ENCODE measurements at regions not wholly inside any gene's neighbourhood (a gene's known extent, or its start where the extent isn't known, plus 50 kb on each side); places are given as distances from the start of the nearest gene placed in this dataset.
"Not testable (repeated sequence)": the region's sequence is repeated elsewhere in the genome, so short reads cannot be mapped to it uniquely, and the experiment has no call there.

DNA sequence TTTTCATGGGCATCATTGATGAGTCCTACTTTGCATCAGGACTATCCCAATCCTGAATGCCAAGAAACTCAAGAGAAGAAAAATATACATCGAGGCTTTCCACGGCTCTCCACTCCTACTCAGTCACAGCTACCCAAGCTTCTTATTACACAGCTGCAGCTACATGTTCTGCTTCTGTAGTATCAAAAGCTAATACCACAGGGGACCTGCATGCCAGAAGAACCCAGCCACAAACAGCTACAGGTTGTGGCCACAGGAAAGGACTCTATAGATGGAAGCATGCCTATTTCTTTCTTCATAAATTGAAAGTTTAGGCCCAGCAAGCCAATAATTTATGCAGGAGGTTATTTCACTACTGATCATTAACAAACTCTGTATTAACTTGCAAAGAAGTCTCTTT, 209.7 kb upstream of the EGLN3 start:
- Mint-ChIP-seq H3K4me3 (ENCODE audit: unreplicated experiment) (no peak overlapping the region), H3K9me3 (ENCODE audit: unreplicated experiment) (no peaks in the 10 kb centered on the region), H3K36me3 (ENCODE audit: low read depth, unreplicated experiment) (no peaks in the 10 kb centered on the region), H3K27ac (ENCODE audit: unreplicated experiment) (no peak overlapping the region), H3K4me1 (ENCODE audit: unreplicated experiment) (peaks cover 4% of the 10 kb centered on the region), H3K27me3 (ENCODE audit: unreplicated experiment) (no peaks in the 10 kb centered on the region)
- TF ChIP-seq, protein P1, sequence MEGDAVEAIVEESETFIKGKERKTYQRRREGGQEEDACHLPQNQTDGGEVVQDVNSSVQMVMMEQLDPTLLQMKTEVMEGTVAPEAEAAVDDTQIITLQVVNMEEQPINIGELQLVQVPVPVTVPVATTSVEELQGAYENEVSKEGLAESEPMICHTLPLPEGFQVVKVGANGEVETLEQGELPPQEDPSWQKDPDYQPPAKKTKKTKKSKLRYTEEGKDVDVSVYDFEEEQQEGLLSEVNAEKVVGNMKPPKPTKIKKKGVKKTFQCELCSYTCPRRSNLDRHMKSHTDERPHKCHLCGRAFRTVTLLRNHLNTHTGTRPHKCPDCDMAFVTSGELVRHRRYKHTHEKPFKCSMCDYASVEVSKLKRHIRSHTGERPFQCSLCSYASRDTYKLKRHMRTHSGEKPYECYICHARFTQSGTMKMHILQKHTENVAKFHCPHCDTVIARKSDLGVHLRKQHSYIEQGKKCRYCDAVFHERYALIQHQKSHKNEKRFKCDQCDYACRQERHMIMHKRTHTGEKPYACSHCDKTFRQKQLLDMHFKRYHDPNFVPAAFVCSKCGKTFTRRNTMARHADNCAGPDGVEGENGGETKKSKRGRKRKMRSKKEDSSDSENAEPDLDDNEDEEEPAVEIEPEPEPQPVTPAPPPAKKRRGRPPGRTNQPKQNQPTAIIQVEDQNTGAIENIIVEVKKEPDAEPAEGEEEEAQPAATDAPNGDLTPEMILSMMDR (IDR thresholded peaks at IDR 0.05; ENCODE audit: unreplicated experiment) = no peak
- no peak for DNase-seq (ENCODE audit: low spot score)

- no peak overlapping the region for H3K4me3 Mint-ChIP-seq (ENCODE audit: unreplicated experiment)
- H3K36me3 Mint-ChIP-seq (ENCODE audit: low read depth, unreplicated experiment) = no peaks in the 10 kb centered on the region
- no peaks in the 10 kb centered on the region for H3K27me3 Mint-ChIP-seq (ENCODE audit: unreplicated experiment)
- no peaks in the 10 kb centered on the region for H3K9me3 Mint-ChIP-seq (ENCODE audit: unreplicated experiment)
- DNase-seq (ENCODE audit: low spot score) = no peak
- H3K4me1 Mint-ChIP-seq (ENCODE audit: unreplicated experiment) = peaks cover 1% of the 10 kb centered on the region
- TF ChIP-seq, protein P1 (IDR thresholded peaks at IDR 0.05; ENCODE audit: unreplicated experiment) = no peak
- no peak overlapping the region for H3K27ac Mint-ChIP-seq (ENCODE audit: unreplicated experiment)
These were observed 206.8 kb upstream of the EGLN3 start for GRCh38 chr14:34157651-34158050.

- Mint-ChIP-seq H3K4me1 (ENCODE audit: unreplicated experiment) (no peaks in the 10 kb centered on the region), H3K9me3 (ENCODE audit: unreplicated experiment) (no peaks in the 10 kb centered on the region), H3K4me3 (ENCODE audit: unreplicated experiment) (no peak overlapping the region), H3K36me3 (ENCODE audit: low read depth, unreplicated experiment) (no peaks in the 10 kb centered on the region), H3K27me3 (ENCODE audit: unreplicated experiment) (no peaks in the 10 kb centered on the region), H3K27ac (ENCODE audit: unreplicated experiment) (no peak overlapping the region)
- no peak for DNase-seq (ENCODE audit: low spot score)
- TF ChIP-seq, protein P1 (IDR thresholded peaks at IDR 0.05; ENCODE audit: unreplicated experiment) = no peak
These were observed 196.6 kb upstream of the EGLN3 start for GRCh38 chr14:34147461-34147860.

DNA sequence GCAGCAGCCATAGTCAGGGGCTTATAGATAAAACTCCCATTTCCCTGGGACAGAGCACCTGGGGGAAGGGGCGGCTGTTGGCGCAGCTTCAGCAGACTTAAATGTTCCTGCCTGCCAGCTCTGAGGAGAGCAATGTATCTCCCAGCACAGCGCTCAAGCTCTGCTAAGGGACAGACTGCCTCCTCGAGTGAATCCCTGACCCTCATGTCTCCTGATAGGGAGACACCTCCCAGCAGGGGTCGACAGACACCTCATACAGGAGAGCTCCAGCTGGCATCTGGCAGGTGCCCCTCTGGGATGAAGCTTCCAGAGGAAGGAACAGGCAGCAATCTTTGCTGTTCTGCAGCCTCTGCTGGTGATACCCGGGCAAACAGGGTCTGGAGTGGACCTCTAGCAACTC, 189.3 kb upstream of the EGLN3 start:
- not testable (repeated sequence) for H3K27ac Mint-ChIP-seq (ENCODE audit: unreplicated experiment); H3K4me3 Mint-ChIP-seq (ENCODE audit: unreplicated experiment); H3K36me3 Mint-ChIP-seq (ENCODE audit: low read depth, unreplicated experiment); DNase-seq (ENCODE audit: low spot score); H3K27me3 Mint-ChIP-seq (ENCODE audit: unreplicated experiment); H3K9me3 Mint-ChIP-seq (ENCODE audit: unreplicated experiment); H3K4me1 Mint-ChIP-seq (ENCODE audit: unreplicated experiment)

DNA sequence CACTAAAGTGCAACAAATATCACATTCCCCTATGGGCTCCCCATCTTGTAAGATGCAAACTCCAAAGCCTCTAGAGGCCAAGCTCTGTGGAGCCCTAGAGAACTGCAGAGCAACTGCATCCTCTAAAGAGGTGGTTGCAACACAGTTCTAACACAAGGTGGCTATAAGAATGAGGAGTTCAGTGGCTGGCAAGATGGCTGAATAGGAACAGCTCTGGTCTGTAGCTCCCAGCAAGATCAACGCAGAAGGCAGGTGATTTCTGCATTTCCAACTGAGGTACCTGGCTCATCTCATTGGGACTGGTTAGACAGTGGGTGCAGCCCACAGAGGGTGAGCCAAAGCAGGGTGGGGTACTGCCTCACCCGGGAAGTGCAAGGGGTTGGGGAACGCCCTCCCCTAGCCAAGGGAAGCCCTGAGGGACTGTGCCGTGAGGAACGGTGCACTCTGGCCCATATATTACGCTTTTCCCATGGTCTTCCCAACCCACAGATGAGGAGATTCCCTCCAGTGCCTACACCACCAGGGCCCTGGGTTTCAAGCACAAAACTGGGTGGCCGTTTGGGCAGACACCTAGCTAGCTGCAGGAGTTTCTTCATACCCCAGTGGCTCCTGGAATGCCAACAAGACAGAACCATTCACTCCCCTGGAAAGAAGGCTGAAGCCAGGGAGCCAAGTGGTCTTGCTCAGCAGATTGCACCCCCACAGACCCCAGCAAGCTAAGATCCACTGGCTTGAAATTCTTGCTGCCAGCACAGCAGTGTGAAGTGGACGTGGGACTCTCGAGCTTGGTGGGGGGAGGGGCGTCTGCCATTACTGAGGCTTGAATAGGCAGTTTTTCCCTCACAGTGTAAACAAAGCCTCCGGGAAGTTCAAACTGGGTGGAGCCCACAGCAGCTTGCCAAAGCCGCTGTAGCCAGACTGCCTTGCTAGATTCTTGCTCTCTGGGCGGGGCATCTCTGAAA, 188.6 kb upstream of the EGLN3 start:
- not testable (repeated sequence) for DNase-seq (ENCODE audit: low spot score); H3K27me3 Mint-ChIP-seq (ENCODE audit: unreplicated experiment); H3K9me3 Mint-ChIP-seq (ENCODE audit: unreplicated experiment); H3K36me3 Mint-ChIP-seq (ENCODE audit: low read depth, unreplicated experiment); H3K4me3 Mint-ChIP-seq (ENCODE audit: unreplicated experiment); H3K27ac Mint-ChIP-seq (ENCODE audit: unreplicated experiment); H3K4me1 Mint-ChIP-seq (ENCODE audit: unreplicated experiment)

DNA sequence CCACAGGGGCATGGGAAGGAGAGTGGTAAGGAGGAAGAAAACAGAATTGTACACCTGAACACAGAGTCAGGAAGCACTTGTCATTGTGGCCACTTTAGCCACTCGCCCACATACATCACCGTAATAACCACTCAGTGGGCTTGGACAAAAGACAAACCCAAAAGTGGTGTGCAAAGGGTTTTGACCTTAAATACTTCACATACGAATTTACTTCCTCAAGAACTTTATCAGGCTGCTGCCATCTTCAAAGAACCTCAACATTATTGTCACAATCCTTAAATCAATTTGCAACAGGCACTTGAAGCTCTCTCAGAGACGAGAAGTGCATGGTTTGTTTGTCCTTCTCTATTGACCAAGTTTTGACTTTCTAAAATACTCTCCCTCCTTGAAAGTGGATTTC, 187.3 kb upstream of the EGLN3 start:
- TF ChIP-seq, protein P1 (IDR thresholded peaks at IDR 0.05; ENCODE audit: unreplicated experiment) = no peak
- Mint-ChIP-seq H3K4me3 (ENCODE audit: unreplicated experiment) (no peak overlapping the region), H3K27me3 (ENCODE audit: unreplicated experiment) (peaks cover 1% of the 10 kb centered on the region), H3K27ac (ENCODE audit: unreplicated experiment) (no peak overlapping the region), H3K9me3 (ENCODE audit: unreplicated experiment) (no peaks in the 10 kb centered on the region), H3K36me3 (ENCODE audit: low read depth, unreplicated experiment) (no peaks in the 10 kb centered on the region), H3K4me1 (ENCODE audit: unreplicated experiment) (peaks cover 8% of the 10 kb centered on the region)
- no peak for DNase-seq (ENCODE audit: low spot score)
